ENCODE measurements at regions not wholly inside any gene's neighbourhood (a gene's known extent, or its start where the extent isn't known, plus 50 kb on each side); places are given as distances from the start of the nearest gene placed in this dataset.

GRCh38 chr2:185338104-185338503, 400.5 kb upstream of the FSIP2 start:
- Mint-ChIP-seq H3K9me3 (peaks cover 22% of the 10 kb centered on the region), H3K36me3 (ENCODE audit: low read depth) (no peaks in the 10 kb centered on the region), H3K4me1 (ENCODE audit: low read depth) (no peaks in the 10 kb centered on the region), H3K27ac (no peak overlapping the region), H3K27me3 (no peaks in the 10 kb centered on the region), H3K4me3 (no peak overlapping the region)

DNA sequence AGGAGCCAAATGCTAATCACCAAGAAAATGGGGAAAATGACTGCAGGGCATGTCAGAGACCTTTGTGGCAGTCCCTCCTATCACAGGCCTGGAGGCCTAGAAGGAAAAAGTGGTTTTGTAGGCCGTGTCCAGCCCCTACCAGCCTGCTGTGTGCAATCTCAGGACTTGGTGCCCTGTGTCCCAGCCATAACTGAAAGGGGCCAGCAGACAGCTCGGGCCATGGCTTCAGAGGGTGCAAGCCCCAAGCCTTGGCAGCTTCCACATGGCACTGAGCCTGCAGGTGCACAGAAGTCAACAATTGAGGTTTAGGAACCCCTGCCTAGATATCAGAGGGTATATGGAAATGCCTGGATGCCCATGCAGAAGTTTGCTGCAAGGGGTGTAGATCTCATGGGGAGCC, 391.2 kb upstream of the FSIP2 start:
- H3K4me3 Mint-ChIP-seq = no peak overlapping the region
- H3K4me1 Mint-ChIP-seq (ENCODE audit: low read depth) = no peaks in the 10 kb centered on the region
- no peaks in the 10 kb centered on the region for H3K27me3 Mint-ChIP-seq
- no peaks in the 10 kb centered on the region for H3K36me3 Mint-ChIP-seq (ENCODE audit: low read depth)
- no peak overlapping the region for H3K27ac Mint-ChIP-seq
- H3K9me3 Mint-ChIP-seq = peaks cover 4% of the 10 kb centered on the region

- H3K4me1 Mint-ChIP-seq (ENCODE audit: low read depth) = no peaks in the 10 kb centered on the region
- H3K4me3 Mint-ChIP-seq = no peak overlapping the region
- H3K9me3 Mint-ChIP-seq = peaks cover 3% of the 10 kb centered on the region
- no peaks in the 10 kb centered on the region for H3K36me3 Mint-ChIP-seq (ENCODE audit: low read depth)
- H3K27ac Mint-ChIP-seq = no peak overlapping the region
- H3K27me3 Mint-ChIP-seq = no peaks in the 10 kb centered on the region
Measured at GRCh38 chr2:185360776-185361175, 377.8 kb upstream of the FSIP2 start.

DNA sequence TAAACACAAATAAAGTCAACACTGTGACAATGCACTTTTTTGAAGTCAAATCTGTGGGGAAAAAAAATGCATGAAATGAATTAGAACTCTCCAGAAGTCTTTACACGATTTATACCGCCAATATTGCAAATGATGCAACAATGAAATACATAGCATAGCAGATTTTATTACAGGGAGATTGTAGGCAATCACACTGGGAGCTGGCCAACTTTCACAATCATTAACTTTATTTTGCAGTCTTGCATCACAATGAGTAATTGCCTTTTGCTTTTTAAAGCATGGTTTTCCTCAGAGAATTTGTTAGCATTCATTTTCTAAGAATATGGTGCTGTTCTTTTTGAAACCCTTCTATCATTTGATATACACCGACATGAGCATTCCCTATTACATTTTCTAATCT, 366.4 kb upstream of the FSIP2 start:
- no peaks in the 10 kb centered on the region for H3K4me1 Mint-ChIP-seq (ENCODE audit: low read depth)
- H3K9me3 Mint-ChIP-seq = peaks cover 9% of the 10 kb centered on the region
- no peaks in the 10 kb centered on the region for H3K36me3 Mint-ChIP-seq (ENCODE audit: low read depth)
- H3K27me3 Mint-ChIP-seq = no peaks in the 10 kb centered on the region
- H3K4me3 Mint-ChIP-seq = no peak overlapping the region
- no peak overlapping the region for H3K27ac Mint-ChIP-seq

GRCh38 chr2:185373229-185373628, 365.4 kb upstream of the FSIP2 start:
- no peaks in the 10 kb centered on the region for H3K4me1 Mint-ChIP-seq (ENCODE audit: low read depth)
- H3K27ac Mint-ChIP-seq = no peak overlapping the region
- H3K27me3 Mint-ChIP-seq = no peaks in the 10 kb centered on the region
- no peaks in the 10 kb centered on the region for H3K36me3 Mint-ChIP-seq (ENCODE audit: low read depth)
- H3K9me3 Mint-ChIP-seq = peaks cover 13% of the 10 kb centered on the region
- no peak overlapping the region for H3K4me3 Mint-ChIP-seq

- H3K27me3 Mint-ChIP-seq = no peaks in the 10 kb centered on the region
- H3K9me3 Mint-ChIP-seq = peaks cover 13% of the 10 kb centered on the region
- H3K4me3 Mint-ChIP-seq = no peak overlapping the region
- no peak overlapping the region for H3K27ac Mint-ChIP-seq
- H3K36me3 Mint-ChIP-seq (ENCODE audit: low read depth) = no peaks in the 10 kb centered on the region
- H3K4me1 Mint-ChIP-seq (ENCODE audit: low read depth) = no peaks in the 10 kb centered on the region
Measured at GRCh38 chr2:185374878-185375277, 363.7 kb upstream of the FSIP2 start.

DNA sequence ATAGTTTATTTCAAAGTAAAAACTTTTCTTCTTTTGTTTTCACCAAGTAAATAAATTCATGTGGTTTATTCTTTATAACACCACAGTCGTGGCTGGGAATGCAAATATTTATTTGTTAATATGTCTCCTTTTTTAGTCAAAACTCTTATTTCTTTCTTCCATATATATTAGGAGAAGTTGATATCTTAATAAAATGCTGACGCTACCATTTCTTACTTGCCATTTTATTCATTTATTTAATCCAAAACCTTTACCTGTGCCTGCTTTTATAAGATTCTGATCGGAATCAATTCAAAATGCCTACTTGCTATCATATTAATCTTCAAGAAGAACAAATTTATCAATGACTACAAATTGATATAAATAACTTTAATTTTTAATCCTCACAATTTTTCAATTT, 362.9 kb upstream of the FSIP2 start:
- no peaks in the 10 kb centered on the region for H3K36me3 Mint-ChIP-seq (ENCODE audit: low read depth)
- no peak overlapping the region for H3K27ac Mint-ChIP-seq
- H3K4me1 Mint-ChIP-seq (ENCODE audit: low read depth) = no peaks in the 10 kb centered on the region
- H3K27me3 Mint-ChIP-seq = no peaks in the 10 kb centered on the region
- H3K9me3 Mint-ChIP-seq = peaks cover 9% of the 10 kb centered on the region
- no peak overlapping the region for H3K4me3 Mint-ChIP-seq

DNA sequence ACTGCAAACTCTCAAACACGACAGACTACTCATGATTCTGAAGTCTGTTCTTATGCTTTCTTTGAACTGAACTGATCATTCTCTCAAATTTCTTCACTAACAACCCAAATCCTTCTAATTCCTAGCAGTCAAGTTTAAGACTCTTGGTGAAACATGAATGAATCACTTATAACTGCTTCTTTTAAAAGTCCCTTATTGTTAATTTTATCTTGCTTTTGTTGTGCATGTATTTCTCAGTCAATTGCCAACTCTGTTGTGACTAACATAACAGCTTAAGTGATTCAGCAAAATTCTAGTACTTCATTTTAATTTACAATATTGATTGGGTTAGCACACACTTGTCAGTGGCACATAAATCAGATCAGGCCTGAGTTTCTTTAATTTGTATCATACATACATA, 357.0 kb upstream of the FSIP2 start:
- Mint-ChIP-seq H3K27ac (no peak overlapping the region), H3K4me1 (ENCODE audit: low read depth) (no peaks in the 10 kb centered on the region), H3K36me3 (ENCODE audit: low read depth) (no peaks in the 10 kb centered on the region), H3K9me3 (peaks cover 4% of the 10 kb centered on the region), H3K4me3 (no peak overlapping the region), H3K27me3 (no peaks in the 10 kb centered on the region)

DNA sequence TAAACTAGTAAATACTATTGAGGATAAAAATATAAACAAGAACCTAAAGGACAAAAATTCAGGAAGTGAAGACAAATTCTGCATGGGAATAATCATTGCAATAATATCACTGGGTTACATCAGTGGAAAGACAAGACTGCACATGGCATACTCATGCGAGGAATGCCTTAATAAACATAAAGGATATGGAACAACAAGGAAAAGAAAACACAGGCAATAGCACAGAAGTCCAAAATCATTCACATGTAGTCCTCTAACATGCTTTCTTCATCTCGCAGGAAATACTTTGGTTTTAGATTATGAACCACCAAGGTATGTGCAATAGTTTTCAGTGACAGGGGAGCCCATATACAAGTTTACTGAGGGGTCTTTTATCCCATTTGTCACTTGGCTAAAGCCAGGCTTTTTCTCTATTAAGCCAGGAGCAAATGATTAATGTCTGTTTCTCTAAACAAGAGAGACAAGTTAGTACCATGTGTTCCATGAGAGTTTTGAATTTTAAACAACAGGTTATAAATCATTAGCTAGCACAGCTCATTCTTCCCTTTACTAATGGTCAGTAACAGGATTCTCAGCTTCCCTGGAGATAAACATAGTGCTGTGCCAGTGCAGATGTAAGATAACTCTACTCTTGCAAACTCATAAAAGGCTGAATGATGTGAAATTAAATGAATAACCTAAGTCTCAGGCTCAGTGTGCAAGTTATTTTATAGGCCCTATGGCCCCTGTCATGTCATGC, 353.6 kb upstream of the FSIP2 start:
- Mint-ChIP-seq H3K9me3 (no peaks in the 10 kb centered on the region), H3K4me1 (ENCODE audit: low read depth) (no peaks in the 10 kb centered on the region), H3K36me3 (ENCODE audit: low read depth) (no peaks in the 10 kb centered on the region)

DNA sequence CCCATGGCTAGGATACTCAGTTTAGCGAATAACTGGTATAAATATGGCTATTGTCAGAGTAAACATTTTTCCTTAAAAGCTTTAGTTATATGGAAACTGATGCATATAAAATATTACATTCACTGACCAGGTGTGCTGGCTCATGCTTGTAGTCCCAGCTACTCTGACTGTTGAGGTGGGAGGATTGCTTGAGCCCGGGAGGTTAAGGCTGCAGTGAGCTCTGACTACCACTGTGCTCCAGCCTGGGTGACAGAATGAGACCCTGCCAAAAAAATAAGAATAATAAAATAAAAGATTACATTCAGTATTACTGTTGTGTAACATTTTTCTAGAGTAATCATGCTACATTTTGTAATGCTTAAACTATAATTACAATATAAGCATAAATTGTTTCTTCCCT, 350.4 kb upstream of the FSIP2 start:
- no peak overlapping the region for H3K4me3 Mint-ChIP-seq

More for the DNA sequence above, 353.6 kb upstream of the FSIP2 start:
- no peak overlapping the region for H3K27ac Mint-ChIP-seq
- no peak overlapping the region for H3K4me3 Mint-ChIP-seq
- no peaks in the 10 kb centered on the region for H3K27me3 Mint-ChIP-seq

GRCh38 chr2:185391543-185391942, 347.1 kb upstream of the FSIP2 start:
- Mint-ChIP-seq H3K4me3 (no peak overlapping the region), H3K4me1 (ENCODE audit: low read depth) (no peaks in the 10 kb centered on the region), H3K27me3 (no peaks in the 10 kb centered on the region), H3K36me3 (ENCODE audit: low read depth) (no peaks in the 10 kb centered on the region), H3K27ac (no peak overlapping the region), H3K9me3 (no peaks in the 10 kb centered on the region)

More for the DNA sequence above, 350.4 kb upstream of the FSIP2 start:
- no peaks in the 10 kb centered on the region for H3K27me3 Mint-ChIP-seq
- no peaks in the 10 kb centered on the region for H3K36me3 Mint-ChIP-seq (ENCODE audit: low read depth)
- no peak overlapping the region for H3K27ac Mint-ChIP-seq
- no peaks in the 10 kb centered on the region for H3K9me3 Mint-ChIP-seq
- no peaks in the 10 kb centered on the region for H3K4me1 Mint-ChIP-seq (ENCODE audit: low read depth)

- Mint-ChIP-seq H3K9me3 (no peaks in the 10 kb centered on the region), H3K36me3 (ENCODE audit: low read depth) (no peaks in the 10 kb centered on the region), H3K27me3 (no peaks in the 10 kb centered on the region), H3K4me1 (ENCODE audit: low read depth) (no peaks in the 10 kb centered on the region), H3K4me3 (no peak overlapping the region), H3K27ac (no peak overlapping the region)
Measured at GRCh38 chr2:185393091-185393490, 345.5 kb upstream of the FSIP2 start.

DNA sequence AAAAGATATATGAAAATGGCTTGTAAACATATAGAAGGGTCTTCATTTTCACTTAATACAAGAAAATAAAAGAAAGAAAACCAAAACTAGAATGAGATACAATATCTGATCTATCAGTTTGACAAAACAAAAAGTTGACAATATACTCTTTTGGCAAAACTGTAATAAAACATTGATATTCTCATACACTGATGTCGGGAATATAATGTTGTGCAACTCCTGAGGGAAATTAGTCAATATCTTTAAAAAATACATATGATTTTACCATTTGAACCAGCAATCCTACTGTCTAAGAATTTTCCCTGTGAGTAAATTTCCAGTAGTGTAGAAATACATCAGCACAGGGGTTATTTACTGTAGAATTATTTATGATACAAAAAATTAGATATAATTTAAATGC, 336.1 kb upstream of the FSIP2 start:
- Mint-ChIP-seq H3K4me3 (no peak overlapping the region), H3K4me1 (ENCODE audit: low read depth) (no peaks in the 10 kb centered on the region), H3K36me3 (ENCODE audit: low read depth) (no peaks in the 10 kb centered on the region), H3K27me3 (no peaks in the 10 kb centered on the region), H3K9me3 (no peaks in the 10 kb centered on the region), H3K27ac (no peak overlapping the region)

DNA sequence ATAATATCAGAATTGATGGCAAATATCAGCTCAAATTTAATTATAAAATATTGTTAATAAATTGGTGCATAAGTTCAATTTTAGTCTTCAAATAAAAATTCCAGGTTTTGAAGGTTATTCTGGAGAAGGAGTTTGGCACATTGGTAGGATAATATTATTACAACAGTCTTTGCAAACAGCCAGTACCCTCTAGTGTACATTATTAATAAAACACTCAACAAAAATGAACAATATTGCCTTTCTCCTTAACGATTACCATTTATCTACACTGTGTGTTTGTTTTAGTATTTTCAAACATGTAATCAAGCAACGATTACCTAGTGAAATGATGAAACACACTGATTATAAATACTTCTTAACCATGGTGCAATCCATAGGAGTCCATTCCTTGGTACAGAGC, 334.0 kb upstream of the FSIP2 start:
- H3K4me1 Mint-ChIP-seq (ENCODE audit: low read depth) = no peaks in the 10 kb centered on the region
- H3K27ac Mint-ChIP-seq = no peak overlapping the region
- H3K4me3 Mint-ChIP-seq = no peak overlapping the region
- H3K9me3 Mint-ChIP-seq = no peaks in the 10 kb centered on the region
- no peaks in the 10 kb centered on the region for H3K27me3 Mint-ChIP-seq
- H3K36me3 Mint-ChIP-seq (ENCODE audit: low read depth) = no peaks in the 10 kb centered on the region

GRCh38 chr2:185417111-185417510, 321.5 kb upstream of the FSIP2 start:
- Mint-ChIP-seq H3K27me3 (no peaks in the 10 kb centered on the region), H3K4me1 (ENCODE audit: low read depth) (no peaks in the 10 kb centered on the region), H3K36me3 (ENCODE audit: low read depth) (no peaks in the 10 kb centered on the region), H3K27ac (no peak overlapping the region), H3K9me3 (no peaks in the 10 kb centered on the region), H3K4me3 (no peak overlapping the region)

GRCh38 chr2:185417688-185418087, 320.9 kb upstream of the FSIP2 start:
- Mint-ChIP-seq H3K4me3 (no peak overlapping the region), H3K4me1 (ENCODE audit: low read depth) (no peaks in the 10 kb centered on the region), H3K9me3 (no peaks in the 10 kb centered on the region), H3K36me3 (ENCODE audit: low read depth) (no peaks in the 10 kb centered on the region), H3K27ac (no peak overlapping the region), H3K27me3 (no peaks in the 10 kb centered on the region)

Data from stimulated activated naive CD8-positive, alpha-beta T cell treated with anti-CD3 and anti-CD28 coated beads, Interleukin-15, Interleukin-2, amounts not matched to agents 100 ng/mL and 50 ng/mL, for 24 hours (primary cell).